Stimulated activated CD8-positive, alpha-beta memory T cell treated with anti-CD3 and anti-CD28 coated beads, Interleukin-12 subunit alpha, Interleukin-12 subunit beta, amount 100 ng/mL, for 24 hours (primary cell): ENCODE measurements at regions not wholly inside any gene's neighbourhood (a gene's known extent, or its start where the extent isn't known, plus 50 kb on each side); places are given as distances from the start of the nearest gene placed in this dataset.
"Not testable (repeated sequence)": the region's sequence is repeated elsewhere in the genome, so short reads cannot be mapped to it uniquely, and the experiment has no call there.

Source experiments
- DNase-seq: peaks from one replicate; pipeline ENCODE4 v3.0.0-alpha.2; 2020; ENCODE audit errors: extremely low read depth

- no peak for DNase-seq
These were observed 128.9 kb downstream of the TMEM200A start for GRCh38 chr6:130494729-130495128.

- DNase-seq = no peak
These were observed 134.9 kb downstream of the TMEM200A start for GRCh38 chr6:130500693-130501092.

GRCh38 chr6:130503146-130503545 lies 137.3 kb downstream of the TMEM200A start:
- no peak for DNase-seq

- no peak for DNase-seq
These were observed 140.2 kb downstream of the TMEM200A start for GRCh38 chr6:130505808-130506598.

GRCh38 chr6:130507005-130507665 lies 141.3 kb downstream of the TMEM200A start:
- DNase-seq = not testable (repeated sequence)

- DNase-seq = no peak
These were observed 141.8 kb downstream of the TMEM200A start for GRCh38 chr6:130507666-130508028.

- no peak for DNase-seq
These were observed 148.0 kb downstream of the TMEM200A start for GRCh38 chr6:130513770-130514169.

- DNase-seq = no peak
These were observed 148.9 kb downstream of the TMEM200A start for GRCh38 chr6:130514712-130515111.

- no peak for DNase-seq
These were observed 149.5 kb downstream of the TMEM200A start for GRCh38 chr6:130515306-130515705.

GRCh38 chr6:130516604-130517003 lies 150.8 kb downstream of the TMEM200A start:
- no peak for DNase-seq

GRCh38 chr6:130517444-130517931 lies 151.7 kb downstream of the TMEM200A start:
- no peak for DNase-seq

GRCh38 chr6:130518588-130518987 lies 152.8 kb downstream of the TMEM200A start:
- no peak for DNase-seq

GRCh38 chr6:130520221-130520620 lies 154.4 kb downstream of the TMEM200A start:
- no peak for DNase-seq

GRCh38 chr6:130520801-130521200 lies 155.0 kb downstream of the TMEM200A start:
- DNase-seq = no peak

GRCh38 chr6:130524552-130524951 lies 158.7 kb downstream of the TMEM200A start:
- DNase-seq = no peak

- DNase-seq = no peak
These were observed 159.6 kb downstream of the TMEM200A start for GRCh38 chr6:130525408-130525807.

- DNase-seq = no peak
These were observed 160.6 kb downstream of the TMEM200A start for GRCh38 chr6:130526466-130526865.

- DNase-seq = no peak
These were observed 161.4 kb downstream of the TMEM200A start for GRCh38 chr6:130527173-130527572.

GRCh38 chr6:130529569-130530149 lies 163.8 kb downstream of the TMEM200A start:
- DNase-seq = no peak

GRCh38 chr6:130534627-130535026 lies 168.8 kb downstream of the TMEM200A start:
- DNase-seq = no peak

- DNase-seq = no peak
These were observed 169.4 kb downstream of the TMEM200A start for GRCh38 chr6:130535242-130535641.

GRCh38 chr6:130537447-130537846 lies 171.6 kb downstream of the TMEM200A start:
- DNase-seq = no peak

GRCh38 chr6:130547723-130548122 lies 181.9 kb downstream of the TMEM200A start:
- no peak for DNase-seq
